T-cell (primary cell): ENCODE measurements at regions not wholly inside any gene's neighbourhood (a gene's known extent, or its start where the extent isn't known, plus 50 kb on each side); places are given as distances from the start of the nearest gene placed in this dataset.

ENCODE experiments used
- ATAC-seq, 4 experiments: fragments of 200-7000 bp in 3 of 4; fragments of 150-1000 bp in 1 of 4; cut with Tn5 transposase; replicated peaks in 1 of 4; 1 replicate in 3 of 4; 2 replicates in 1 of 4; pipeline ENCODE4 v1.10.0; 2021; ENCODE audit warnings: moderate library complexity in 3 of 4, mild to moderate bottlenecking in 2 of 4, moderate number of reproducible peaks in 1 of 4
- CTCF ChIA-PET, 2 donors: fragments of 300-600 bp; sonication (Branson Sonifier 250); formaldehyde crosslinking; loops; one replicate each; lab custom pipeline; 2022; ENCODE audit warnings: antibody characterized with exemption in 2 of 2; lab: Charles Lee
- POLR2A ChIA-PET, 2 donors: fragments of 300-600 bp; sonication (Branson Sonifier 250); formaldehyde crosslinking; loops; one replicate each; lab custom pipeline; 2022; ENCODE audit warnings: antibody characterized with exemption in 2 of 2; lab: Charles Lee
- DNase-seq, 35 experiments: peaks; one replicate each; pipeline versions ENCODE4 v3.0.0 to v3.0.0-alpha.2; 2013 to 2023
- H3K27ac ChIP-seq: one replicate; pipeline ENCODE4 v1.5.1; 2013; ENCODE audit warnings: low read length
- H3K27me3 ChIP-seq, 2 experiments: replicated peaks in 1 of 2; 1 replicate in 1 of 2; 2 replicates in 1 of 2; pipeline versions ENCODE4 v1.6.1 to v1.7.0; 2013; ENCODE audit warnings: low read length in 1 of 2, mixed read lengths in 1 of 2; ENCODE audit not compliant: control insufficient read depth in 2 of 2, insufficient read depth in 2 of 2; ENCODE audit errors: extremely low read depth in 1 of 2
- H3K36me3 ChIP-seq, 2 donors: 1 replicate in 1 of 2; 2 replicates in 1 of 2; pipeline versions ENCODE4 v1.6.1 to v1.7.0; 2013; ENCODE audit warnings: low read length in 1 of 2; ENCODE audit not compliant: control insufficient read depth in 2 of 2, insufficient read depth in 1 of 2; ENCODE audit errors: extremely low read depth in 1 of 2
- H3K4me1 ChIP-seq, 2 experiments: 1 replicate in 1 of 2; 2 replicates in 1 of 2; pipeline versions ENCODE4 v1.6.1 to v1.7.0; 2013; ENCODE audit warnings: low read length in 2 of 2, mixed read lengths in 1 of 2; ENCODE audit not compliant: insufficient read depth in 2 of 2, control insufficient read depth in 1 of 2; ENCODE audit errors: extremely low read depth in 1 of 2
- H3K4me3 ChIP-seq, 2 donors: 1 replicate in 1 of 2; 2 replicates in 1 of 2; pipeline versions ENCODE4 v1.5.1 to v1.7.0; 2013; ENCODE audit warnings: mild to moderate bottlenecking in 2 of 2, low read length in 1 of 2, moderate library complexity in 1 of 2; ENCODE audit not compliant: control insufficient read depth in 1 of 2; ENCODE audit errors: extremely low read depth in 1 of 2
- H3K9me3 ChIP-seq: 2 replicates; pipeline ENCODE4 v1.7.0; 2013
- H3K27ac Mint-ChIP-seq, 2 donors: one replicate each; pipeline ENCODE4 v1.8.0; 2020 to 2021; ENCODE audit warnings: mild to moderate bottlenecking in 2 of 2, mixed read lengths in 2 of 2
- H3K27me3 Mint-ChIP-seq, 2 donors: one replicate each; pipeline ENCODE4 v1.8.0; 2021 to 2022; ENCODE audit warnings: mixed read lengths in 2 of 2
- H3K36me3 Mint-ChIP-seq: one replicate; pipeline ENCODE4 v1.8.0; 2021; ENCODE audit warnings: mixed read lengths
- H3K4me1 Mint-ChIP-seq, 3 donors: one replicate each; pipeline ENCODE4 v1.8.0; 2020 to 2022; ENCODE audit warnings: mixed read lengths in 3 of 3, mild to moderate bottlenecking in 1 of 3
- H3K4me3 Mint-ChIP-seq, 3 donors: one replicate each; pipeline ENCODE4 v1.8.0; 2020 to 2022; ENCODE audit warnings: mild to moderate bottlenecking in 3 of 3, mixed read lengths in 3 of 3, moderate library complexity in 3 of 3
- H3K9me3 Mint-ChIP-seq, 3 donors: one replicate each; pipeline ENCODE4 v1.8.0; 2020 to 2022; ENCODE audit warnings: mixed read lengths in 3 of 3
- WGBS: methylation state at CpG from one replicate; pipeline ENCODE4 v1.1.5; 2013; ENCODE audit warnings: missing lambda C conversion rate; ENCODE audit not compliant: insufficient coverage; 5-methylcytosine and 5-hydroxymethylcytosine counted together

- 65% methylated on average over 7 of the region's 8 CpGs for WGBS
- no peak for DNase-seq
- Mint-ChIP-seq H3K9me3 (no peaks in the 10 kb centered on the region), H3K4me3 (no peak overlapping the region), H3K27ac (no peak overlapping the region), H3K27me3 (peaks cover 11 to 24% of the 10 kb centered on the region in 2 donors), H3K36me3 (no peaks in the 10 kb centered on the region), H3K4me1 (no peaks in the 10 kb centered on the region)
- peaks cover 0 to 32% of the 10 kb centered on the region in 2 experiments for H3K27me3 ChIP-seq
- H3K36me3 ChIP-seq, result no peaks in the 10 kb centered on the region
- H3K9me3 ChIP-seq, result no peaks in the 10 kb centered on the region
- ChIA-PET CTCF (no interaction called here), POLR2A (no interaction called here)
- no peaks in the 10 kb centered on the region for H3K4me1 ChIP-seq
- ATAC-seq, result no peak
- H3K4me3 ChIP-seq, result no peak overlapping the region
- H3K27ac ChIP-seq, result no peak overlapping the region
Observed at GRCh38 chr15:29382862-29383261, 113.2 kb upstream of the NSMCE3 start.

- POLR2A ChIA-PET, result no interaction called here
- H3K27me3 ChIP-seq, result peaks cover 0 to 29% of the 10 kb centered on the region in 2 experiments
- no peak overlapping the region for H3K4me3 ChIP-seq
- no peaks in the 10 kb centered on the region for H3K36me3 Mint-ChIP-seq
- H3K4me3 Mint-ChIP-seq, result no peak overlapping the region
- ATAC-seq (no peak), DNase-seq (no peak)
- H3K9me3 Mint-ChIP-seq, result no peaks in the 10 kb centered on the region
- no peaks in the 10 kb centered on the region for H3K4me1 Mint-ChIP-seq
- H3K4me1 ChIP-seq, result no peaks in the 10 kb centered on the region
- no peak overlapping the region for H3K27ac Mint-ChIP-seq
- WGBS, result 90% methylated on average over 4 of the region's 6 CpGs
- CTCF ChIA-PET, result interaction anchor here in 1 of 2 donors (0.7 kb wide), 1 partner anchor 12 kb away, joined by 3 read pairs; no protein-coding TSS in a partner anchor
- H3K36me3 ChIP-seq, result no peaks in the 10 kb centered on the region
- no peaks in the 10 kb centered on the region for H3K9me3 ChIP-seq
- H3K27me3 Mint-ChIP-seq, result peaks cover 15 to 25% of the 10 kb centered on the region in 2 donors
- H3K27ac ChIP-seq, result no peak overlapping the region
Observed at GRCh38 chr15:29380466-29380865, 110.8 kb upstream of the NSMCE3 start.

- Histone ChIP-seq H3K27me3 (peaks cover 0 to 25% of the 10 kb centered on the region in 2 experiments), H3K4me1 (no peaks in the 10 kb centered on the region), H3K36me3 (no peaks in the 10 kb centered on the region), H3K27ac (no peak overlapping the region), H3K4me3 (no peak overlapping the region), H3K9me3 (no peaks in the 10 kb centered on the region)
- no peaks in the 10 kb centered on the region for H3K4me1 Mint-ChIP-seq
- DNase-seq (no peak), ATAC-seq (no peak)
- ChIA-PET POLR2A (no interaction called here), CTCF (no interaction called here)
- H3K27ac Mint-ChIP-seq, result no peak overlapping the region
- H3K27me3 Mint-ChIP-seq, result peaks cover 10 to 20% of the 10 kb centered on the region in 2 donors
- WGBS, result no CpG with 5 or more reads among the region's 9 CpGs
- no peaks in the 10 kb centered on the region for H3K9me3 Mint-ChIP-seq
- H3K36me3 Mint-ChIP-seq, result no peaks in the 10 kb centered on the region
- H3K4me3 Mint-ChIP-seq, result no peak overlapping the region
Observed at GRCh38 chr15:29379647-29380046, 110.0 kb upstream of the NSMCE3 start.

GRCh38 chr15:29377161-29377560 lies 107.5 kb upstream of the NSMCE3 start:
- ChIA-PET POLR2A (no interaction called here), CTCF (no interaction called here)
- Histone ChIP-seq H3K4me1 (no peaks in the 10 kb centered on the region), H3K36me3 (no peaks in the 10 kb centered on the region), H3K9me3 (no peaks in the 10 kb centered on the region), H3K27ac (no peak overlapping the region), H3K27me3 (peaks cover 0 to 9% of the 10 kb centered on the region in 2 experiments), H3K4me3 (no peak overlapping the region)
- WGBS, result 76% methylated on average over 4 of the region's 6 CpGs
- H3K27me3 Mint-ChIP-seq, result peaks cover 7 to 15% of the 10 kb centered on the region in 2 donors
- no peak overlapping the region for H3K4me3 Mint-ChIP-seq
- H3K27ac Mint-ChIP-seq, result no peak overlapping the region
- ATAC-seq, result no peak
- no peaks in the 10 kb centered on the region for H3K36me3 Mint-ChIP-seq
- H3K4me1 Mint-ChIP-seq, result no peaks in the 10 kb centered on the region
- H3K9me3 Mint-ChIP-seq, result no peaks in the 10 kb centered on the region
- DNase-seq, result no peak

GRCh38 chr15:29376590-29376989 lies 107.0 kb upstream of the NSMCE3 start:
- 77% methylated on average over 8 of the region's 9 CpGs for WGBS
- ChIA-PET CTCF (no interaction called here), POLR2A (no interaction called here)
- H3K4me3 Mint-ChIP-seq, result no peak overlapping the region
- Histone ChIP-seq H3K27ac (no peak overlapping the region), H3K36me3 (no peaks in the 10 kb centered on the region), H3K4me3 (no peak overlapping the region), H3K9me3 (no peaks in the 10 kb centered on the region), H3K4me1 (no peaks in the 10 kb centered on the region), H3K27me3 (peaks cover 0 to 9% of the 10 kb centered on the region in 2 experiments)
- ATAC-seq (no peak), DNase-seq (no peak)
- no peaks in the 10 kb centered on the region for H3K36me3 Mint-ChIP-seq
- peaks cover 8 to 14% of the 10 kb centered on the region in 2 donors for H3K27me3 Mint-ChIP-seq
- no peaks in the 10 kb centered on the region for H3K9me3 Mint-ChIP-seq
- no peak overlapping the region for H3K27ac Mint-ChIP-seq
- H3K4me1 Mint-ChIP-seq, result no peaks in the 10 kb centered on the region

GRCh38 chr15:29369261-29369660 lies 99.6 kb upstream of the NSMCE3 start:
- Mint-ChIP-seq H3K9me3 (peaks cover 13 to 17% (median 15%) of the 10 kb centered on the region in 3 donors), H3K36me3 (no peaks in the 10 kb centered on the region)

More at GRCh38 chr15:29369261-29369660, 99.6 kb upstream of the NSMCE3 start:
- CTCF ChIA-PET, result no interaction called here
- Mint-ChIP-seq H3K27ac (no peak overlapping the region), H3K27me3 (peaks cover 7 to 16% of the 10 kb centered on the region in 2 donors), H3K4me3 (no peak overlapping the region), H3K4me1 (no peaks in the 10 kb centered on the region)
- no peaks in the 10 kb centered on the region for H3K4me1 ChIP-seq
- POLR2A ChIA-PET, result no interaction called here
- H3K9me3 ChIP-seq, result peaks cover 7% of the 10 kb centered on the region
- no peak overlapping the region for H3K27ac ChIP-seq
- no peak overlapping the region for H3K4me3 ChIP-seq
- WGBS, result no CpG with 5 or more reads among the region's 3 CpGs
- no peaks in the 10 kb centered on the region for H3K36me3 ChIP-seq
- H3K27me3 ChIP-seq, result peaks cover 0 to 4% of the 10 kb centered on the region in 2 experiments
- ATAC-seq (no peak), DNase-seq (no peak)
